Smooth muscle cell (in vitro differentiated cells): ENCODE measurements at regions not wholly inside any gene's neighbourhood (a gene's known extent, or its start where the extent isn't known, plus 50 kb on each side); places are given as distances from the start of the nearest gene placed in this dataset.

Source experiments
- DNase-seq: peaks from one replicate; lab custom pipeline; 2025; ENCODE audit not compliant: unreplicated experiment; lab: John Stamatoyannopoulos, UW
- H2AFZ ChIP-seq: fragments of 200-600 bp; sonication (generic); 2 replicates; pipeline ENCODE4 v1.6.0; 2016; ENCODE audit warnings: antibody characterized with exemption, low read depth, mild to moderate bottlenecking
- H3F3A ChIP-seq: fragments of 200-600 bp; sonication (generic); 2 replicates; pipeline ENCODE4 v1.6.0; 2017; ENCODE audit warnings: antibody characterized with exemption, low read depth
- H3K27ac ChIP-seq: fragments of 200-600 bp; sonication (generic); 2 replicates; pipeline ENCODE4 v1.5.1; 2016; ENCODE audit warnings: low read depth, mild to moderate bottlenecking
- H3K27me3 ChIP-seq: fragments of 200-600 bp; sonication (generic); 2 replicates; pipeline ENCODE4 v1.6.1; 2016; ENCODE audit warnings: low read depth, mild to moderate bottlenecking
- H3K36me3 ChIP-seq: fragments of 200-600 bp; sonication (generic); 2 replicates; pipeline ENCODE4 v1.5.1; 2016; ENCODE audit warnings: low read depth
- H3K4me1 ChIP-seq: fragments of 200-600 bp; sonication (generic); 2 replicates; pipeline ENCODE4 v1.5.1; 2016; ENCODE audit warnings: low read depth
- H3K4me2 ChIP-seq: fragments of 200-600 bp; sonication (generic); 2 replicates; pipeline ENCODE4 v1.6.0; 2016; ENCODE audit warnings: mild to moderate bottlenecking
- H3K4me3 ChIP-seq: fragments of 200-600 bp; sonication (generic); 2 replicates; pipeline ENCODE4 v1.5.1; 2016; ENCODE audit warnings: mild to moderate bottlenecking
- H3K79me2 ChIP-seq: fragments of 200-600 bp; sonication (generic); 2 replicates; pipeline ENCODE4 v1.6.0; 2016; ENCODE audit warnings: low read depth, mild to moderate bottlenecking
- H3K9ac ChIP-seq: fragments of 200-600 bp; sonication (generic); 2 replicates; pipeline ENCODE4 v1.6.0; 2016; ENCODE audit warnings: low read depth
- H3K9me3 ChIP-seq: fragments of 200-600 bp; sonication (generic); replicated peaks from 2 replicates; pipeline ENCODE4 v1.5.1; 2016; ENCODE audit warnings: low read depth
- H4K20me1 ChIP-seq: fragments of 200-600 bp; sonication (generic); 2 replicates; pipeline ENCODE4 v1.6.0; 2016; ENCODE audit warnings: low read depth
- whole genome bisulfite sequencing: methylation state at CpG from one replicate; pipeline ENCODE4 v1.1.7; 2016; ENCODE audit warnings: low lambda C conversion rate; 5-methylcytosine and 5-hydroxymethylcytosine counted together
- TF ChIP-seq, protein P1 (sequence below): fragments of 200-600 bp; sonication (generic); IDR thresholded peaks from 2 replicates; pipeline ENCODE4 v1.5.1; 2017; ENCODE audit warnings: borderline replicate concordance, mild to moderate bottlenecking, antibody characterized with exemption; ENCODE audit not compliant: insufficient read depth, poor library complexity, severe bottlenecking

GRCh38 chr2:238589591-238590460, 163.1 kb downstream of the ASB1 start:
- Histone ChIP-seq H3K4me1 (no peaks in the 10 kb centered on the region), H3K4me2 (no peak overlapping the region), H4K20me1 (no peaks in the 10 kb centered on the region), H3K9ac (no peak overlapping the region), H3K4me3 (no peak overlapping the region), H3K9me3 (no peaks in the 10 kb centered on the region), H3K27me3 (no peaks in the 10 kb centered on the region), H3K27ac (no peak overlapping the region), H3F3A (no peaks in the 10 kb centered on the region), H3K79me2 (no peaks in the 10 kb centered on the region), H3K36me3 (no peaks in the 10 kb centered on the region), H2AFZ (no peak overlapping the region)
- no peak for DNase-seq
- TF ChIP-seq, protein P1, sequence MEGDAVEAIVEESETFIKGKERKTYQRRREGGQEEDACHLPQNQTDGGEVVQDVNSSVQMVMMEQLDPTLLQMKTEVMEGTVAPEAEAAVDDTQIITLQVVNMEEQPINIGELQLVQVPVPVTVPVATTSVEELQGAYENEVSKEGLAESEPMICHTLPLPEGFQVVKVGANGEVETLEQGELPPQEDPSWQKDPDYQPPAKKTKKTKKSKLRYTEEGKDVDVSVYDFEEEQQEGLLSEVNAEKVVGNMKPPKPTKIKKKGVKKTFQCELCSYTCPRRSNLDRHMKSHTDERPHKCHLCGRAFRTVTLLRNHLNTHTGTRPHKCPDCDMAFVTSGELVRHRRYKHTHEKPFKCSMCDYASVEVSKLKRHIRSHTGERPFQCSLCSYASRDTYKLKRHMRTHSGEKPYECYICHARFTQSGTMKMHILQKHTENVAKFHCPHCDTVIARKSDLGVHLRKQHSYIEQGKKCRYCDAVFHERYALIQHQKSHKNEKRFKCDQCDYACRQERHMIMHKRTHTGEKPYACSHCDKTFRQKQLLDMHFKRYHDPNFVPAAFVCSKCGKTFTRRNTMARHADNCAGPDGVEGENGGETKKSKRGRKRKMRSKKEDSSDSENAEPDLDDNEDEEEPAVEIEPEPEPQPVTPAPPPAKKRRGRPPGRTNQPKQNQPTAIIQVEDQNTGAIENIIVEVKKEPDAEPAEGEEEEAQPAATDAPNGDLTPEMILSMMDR, result no peak
- 89% methylated on average over 16 of the region's 16 CpGs for WGBS

DNA sequence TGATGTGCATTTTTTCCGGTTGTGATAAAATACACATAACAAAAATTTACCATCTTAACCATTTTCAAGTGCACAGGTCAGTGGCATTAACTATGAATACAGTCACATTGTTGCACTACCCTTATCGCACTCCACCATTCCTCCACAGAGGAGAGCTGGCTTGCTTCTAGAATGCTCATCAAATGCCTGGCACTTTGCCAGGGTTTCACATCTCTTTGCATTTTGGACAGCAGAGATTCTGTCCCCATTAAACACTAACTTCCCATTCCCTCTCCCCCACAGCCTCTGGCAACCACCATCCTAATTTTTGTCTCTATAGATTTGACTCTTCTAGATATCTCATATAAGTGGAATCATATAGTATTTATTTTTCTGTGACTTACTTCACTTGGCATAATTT, 165.0 kb downstream of the ASB1 start:
- H3K9me3 ChIP-seq, result no peaks in the 10 kb centered on the region
- no peak for DNase-seq
- WGBS, result 51% methylated on average over 2 of the region's 2 CpGs

DNA sequence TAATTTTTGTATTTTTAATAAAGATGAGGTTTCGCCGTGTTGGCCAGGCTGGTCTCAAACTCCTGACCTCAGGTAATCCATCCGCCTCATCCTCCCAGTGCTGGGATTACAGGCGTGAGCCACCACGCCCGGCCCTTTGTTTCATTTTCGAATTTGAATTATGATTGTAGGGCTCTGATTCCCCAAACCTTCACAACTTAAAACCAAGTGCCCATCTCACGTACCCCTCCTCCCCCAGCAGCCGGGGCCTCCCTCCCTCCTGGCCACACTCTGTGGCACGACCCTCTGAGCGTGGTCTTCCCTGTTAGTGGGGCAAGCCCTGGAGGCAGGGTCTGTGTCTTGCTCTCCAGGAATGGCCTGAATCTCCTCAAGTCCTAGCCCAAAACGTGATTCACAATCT, 166.5 kb downstream of the ASB1 start:
- WGBS, result 83% methylated on average over 12 of the region's 12 CpGs
- Histone ChIP-seq H2AFZ (no peak overlapping the region), H3K4me3 (no peak overlapping the region), H4K20me1 (no peaks in the 10 kb centered on the region), H3K36me3 (no peaks in the 10 kb centered on the region), H3K4me2 (no peak overlapping the region), H3K4me1 (no peaks in the 10 kb centered on the region), H3K79me2 (no peaks in the 10 kb centered on the region), H3K9me3 (no peaks in the 10 kb centered on the region), H3K27ac (no peak overlapping the region), H3F3A (no peaks in the 10 kb centered on the region), H3K9ac (no peak overlapping the region), H3K27me3 (no peaks in the 10 kb centered on the region)
- no peak for DNase-seq
- TF ChIP-seq, protein P1, result no peak

More for the DNA sequence above, 165.0 kb downstream of the ASB1 start:
- H2AFZ ChIP-seq, result no peak overlapping the region
- H3K79me2 ChIP-seq, result no peaks in the 10 kb centered on the region
- H3K4me2 ChIP-seq, result no peak overlapping the region
- H3F3A ChIP-seq, result no peaks in the 10 kb centered on the region
- no peak overlapping the region for H3K4me3 ChIP-seq
- no peak overlapping the region for H3K27ac ChIP-seq
- no peaks in the 10 kb centered on the region for H3K4me1 ChIP-seq
- no peaks in the 10 kb centered on the region for H3K27me3 ChIP-seq
- no peaks in the 10 kb centered on the region for H4K20me1 ChIP-seq
- H3K36me3 ChIP-seq, result no peaks in the 10 kb centered on the region
- TF ChIP-seq, protein P1, result no peak
- no peak overlapping the region for H3K9ac ChIP-seq

- H3K27me3 ChIP-seq, result no peaks in the 10 kb centered on the region
- 94% methylated on average over 9 of the region's 9 CpGs for WGBS
- DNase-seq, result no peak
- no peak overlapping the region for H2AFZ ChIP-seq
- H3K79me2 ChIP-seq, result no peaks in the 10 kb centered on the region
- TF ChIP-seq, protein P1, result no peak
- H3K36me3 ChIP-seq, result no peaks in the 10 kb centered on the region
- H3F3A ChIP-seq, result no peaks in the 10 kb centered on the region
- H3K4me3 ChIP-seq, result no peak overlapping the region
- H3K27ac ChIP-seq, result no peak overlapping the region
- no peaks in the 10 kb centered on the region for H3K4me1 ChIP-seq
- no peak overlapping the region for H3K9ac ChIP-seq
- no peak overlapping the region for H3K4me2 ChIP-seq
- no peaks in the 10 kb centered on the region for H4K20me1 ChIP-seq
- no peaks in the 10 kb centered on the region for H3K9me3 ChIP-seq
These were observed 167.0 kb downstream of the ASB1 start for GRCh38 chr2:238593678-238594077.
